ENCODE measurements at regions not wholly inside any gene's neighbourhood (a gene's known extent, or its start where the extent isn't known, plus 50 kb on each side); places are given as distances from the start of the nearest gene placed in this dataset.

- TF ChIP-seq, protein P1, sequence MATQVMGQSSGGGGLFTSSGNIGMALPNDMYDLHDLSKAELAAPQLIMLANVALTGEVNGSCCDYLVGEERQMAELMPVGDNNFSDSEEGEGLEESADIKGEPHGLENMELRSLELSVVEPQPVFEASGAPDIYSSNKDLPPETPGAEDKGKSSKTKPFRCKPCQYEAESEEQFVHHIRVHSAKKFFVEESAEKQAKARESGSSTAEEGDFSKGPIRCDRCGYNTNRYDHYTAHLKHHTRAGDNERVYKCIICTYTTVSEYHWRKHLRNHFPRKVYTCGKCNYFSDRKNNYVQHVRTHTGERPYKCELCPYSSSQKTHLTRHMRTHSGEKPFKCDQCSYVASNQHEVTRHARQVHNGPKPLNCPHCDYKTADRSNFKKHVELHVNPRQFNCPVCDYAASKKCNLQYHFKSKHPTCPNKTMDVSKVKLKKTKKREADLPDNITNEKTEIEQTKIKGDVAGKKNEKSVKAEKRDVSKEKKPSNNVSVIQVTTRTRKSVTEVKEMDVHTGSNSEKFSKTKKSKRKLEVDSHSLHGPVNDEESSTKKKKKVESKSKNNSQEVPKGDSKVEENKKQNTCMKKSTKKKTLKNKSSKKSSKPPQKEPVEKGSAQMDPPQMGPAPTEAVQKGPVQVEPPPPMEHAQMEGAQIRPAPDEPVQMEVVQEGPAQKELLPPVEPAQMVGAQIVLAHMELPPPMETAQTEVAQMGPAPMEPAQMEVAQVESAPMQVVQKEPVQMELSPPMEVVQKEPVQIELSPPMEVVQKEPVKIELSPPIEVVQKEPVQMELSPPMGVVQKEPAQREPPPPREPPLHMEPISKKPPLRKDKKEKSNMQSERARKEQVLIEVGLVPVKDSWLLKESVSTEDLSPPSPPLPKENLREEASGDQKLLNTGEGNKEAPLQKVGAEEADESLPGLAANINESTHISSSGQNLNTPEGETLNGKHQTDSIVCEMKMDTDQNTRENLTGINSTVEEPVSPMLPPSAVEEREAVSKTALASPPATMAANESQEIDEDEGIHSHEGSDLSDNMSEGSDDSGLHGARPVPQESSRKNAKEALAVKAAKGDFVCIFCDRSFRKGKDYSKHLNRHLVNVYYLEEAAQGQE (IDR thresholded peaks at IDR 0.05; ENCODE audit: insufficient read depth in 1 of 2, low read depth in 2 of 2, low read length in 2 of 2), result no peak
- TF ChIP-seq POLR2AphosphoS5 (IDR thresholded peaks at IDR 0.05; ENCODE audit: low read depth, low read length) (no peak), SIN3A (IDR thresholded peaks at IDR 0.05; ENCODE audit: borderline replicate concordance, insufficient read depth, low read length) (no peak), FOXP2 (optimal IDR thresholded peaks at IDR 0.05; ENCODE audit: borderline replicate concordance, extremely low read depth, extremely low read length, insufficient read depth) (no peak), TAF1 (IDR thresholded peaks at IDR 0.05; ENCODE audit: borderline replicate concordance, insufficient read depth, low read length) (no peak)
These were observed 52.8 kb upstream of the SRSF6 start for GRCh38 chr20:43404878-43405277.

GRCh38 chr20:43398676-43399324 lies 58.9 kb upstream of the SRSF6 start:
- no peak for TF ChIP-seq TAF1 (IDR thresholded peaks at IDR 0.05; ENCODE audit: borderline replicate concordance, insufficient read depth, low read length)
- TF ChIP-seq POLR2AphosphoS5 (IDR thresholded peaks at IDR 0.05; ENCODE audit: low read depth, low read length), result no peak
- no peak for TF ChIP-seq FOXP2 (optimal IDR thresholded peaks at IDR 0.05; ENCODE audit: borderline replicate concordance, extremely low read depth, extremely low read length, insufficient read depth)
- TF ChIP-seq SIN3A (IDR thresholded peaks at IDR 0.05; ENCODE audit: borderline replicate concordance, insufficient read depth, low read length), result no peak
- TF ChIP-seq, protein P1 (IDR thresholded peaks at IDR 0.05; ENCODE audit: insufficient read depth in 1 of 2, low read depth in 2 of 2, low read length in 2 of 2), result no peak

DNA sequence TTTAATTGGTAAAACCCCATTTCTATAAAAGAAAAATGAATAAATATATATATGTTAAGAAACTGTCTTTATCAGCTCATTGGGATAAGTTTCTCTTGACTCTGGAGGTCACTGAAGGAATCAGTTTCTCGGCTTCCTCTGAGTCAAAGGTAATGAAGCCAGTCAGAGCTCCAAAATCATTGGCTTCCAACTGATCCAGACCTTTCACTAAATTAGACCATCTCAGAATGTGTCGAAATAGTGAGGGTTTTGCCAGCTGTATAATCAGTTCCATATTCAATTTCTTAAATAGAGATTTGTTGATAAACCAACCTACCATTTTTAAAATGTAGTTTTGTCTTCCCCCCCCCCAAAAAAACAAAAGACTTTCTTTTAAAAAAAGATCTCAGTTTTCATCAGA lies 60.5 kb upstream of the SRSF6 start:
- TF ChIP-seq TAF1 (IDR thresholded peaks at IDR 0.05; ENCODE audit: borderline replicate concordance, insufficient read depth, low read length) (no peak), FOXP2 (optimal IDR thresholded peaks at IDR 0.05; ENCODE audit: borderline replicate concordance, extremely low read depth, extremely low read length, insufficient read depth) (no peak), SIN3A (IDR thresholded peaks at IDR 0.05; ENCODE audit: borderline replicate concordance, insufficient read depth, low read length) (no peak), POLR2AphosphoS5 (IDR thresholded peaks at IDR 0.05; ENCODE audit: low read depth, low read length) (no peak)
- TF ChIP-seq, protein P1 (IDR thresholded peaks at IDR 0.05; ENCODE audit: insufficient read depth in 1 of 2, low read depth in 2 of 2, low read length in 2 of 2), result no peak

- TF ChIP-seq, protein P1 (IDR thresholded peaks at IDR 0.05; ENCODE audit: insufficient read depth in 1 of 2, low read depth in 2 of 2, low read length in 2 of 2), result no peak
- TF ChIP-seq SIN3A (IDR thresholded peaks at IDR 0.05; ENCODE audit: borderline replicate concordance, insufficient read depth, low read length), result no peak
- TF ChIP-seq TAF1 (IDR thresholded peaks at IDR 0.05; ENCODE audit: borderline replicate concordance, insufficient read depth, low read length), result no peak
- TF ChIP-seq POLR2AphosphoS5 (IDR thresholded peaks at IDR 0.05; ENCODE audit: low read depth, low read length), result no peak
- no peak for TF ChIP-seq FOXP2 (optimal IDR thresholded peaks at IDR 0.05; ENCODE audit: borderline replicate concordance, extremely low read depth, extremely low read length, insufficient read depth)
These were observed 64.6 kb upstream of the SRSF6 start for GRCh38 chr20:43393052-43393451.

Data from PFSK-1 (cell line).